IMR-90 (cell line): ENCODE measurements at regions not wholly inside any gene's neighbourhood (a gene's known extent, or its start where the extent isn't known, plus 50 kb on each side); places are given as distances from the start of the nearest gene placed in this dataset.

Experiments
- ATAC-seq: fragments of 200-7000 bp; cut with Tn5 transposase; 2 replicates; pipeline ENCODE4 v1.9.1; 2020; ENCODE audit warnings: low read depth, mild to moderate bottlenecking, moderate library complexity
- BruUV-seq: library from RNA; stranded (reverse); fragments of 400-500 nt; replicated peaks from 2 replicates; lab custom pipeline; 2021; lab: Mats Ljungman, UMichigan
- CTCF ChIA-PET: fragments of 300-600 bp; formaldehyde crosslinking; extraction: SDS; loops from one replicate; lab custom pipeline; 2021; ENCODE audit warnings: antibody characterized with exemption; lab: Yijun Ruan, JAX
- POLR2A ChIA-PET: fragments of 300-600 bp; sonication (Branson Sonifier 250); formaldehyde crosslinking; loops from one replicate; lab custom pipeline; 2022; ENCODE audit warnings: antibody characterized with exemption; ENCODE audit not compliant: unreplicated experiment; lab: Charles Lee
- DNase-seq: peaks from one replicate; pipeline ENCODE4 v3.0.0; 2013
- H2AFZ ChIP-seq: replicated peaks from 2 replicates; pipeline ENCODE3; 2013; ENCODE audit warnings: low read length, mild to moderate bottlenecking; ENCODE audit not compliant: poor library complexity
- H2AK5ac ChIP-seq: 2 replicates; pipeline ENCODE4 v1.6.1; 2013; ENCODE audit warnings: low read depth, low read length, inconsistent platforms
- H2AK9ac ChIP-seq: replicated peaks from 2 replicates; pipeline ENCODE3; 2013; ENCODE audit warnings: mild to moderate bottlenecking, low read depth, low read length, moderate library complexity; ENCODE audit not compliant: poor library complexity
- H2BK120ac ChIP-seq: 2 replicates; pipeline ENCODE4 v1.6.1; 2013; ENCODE audit warnings: low read depth, low read length, inconsistent platforms
- H2BK15ac ChIP-seq: 3 replicates; pipeline ENCODE4 v1.6.1; 2013; ENCODE audit warnings: low read depth, low read length, inconsistent platforms
- H2BK20ac ChIP-seq: 2 replicates; pipeline ENCODE4 v1.6.1; 2013; ENCODE audit warnings: low read depth, mild to moderate bottlenecking, inconsistent platforms, low read length, moderate library complexity
- H2BK5ac ChIP-seq: 2 replicates; pipeline ENCODE4 v1.6.1; 2013; ENCODE audit warnings: mild to moderate bottlenecking, low read depth, low read length, inconsistent platforms; ENCODE audit not compliant: poor library complexity, severe bottlenecking
- H3K14ac ChIP-seq: replicated peaks from 2 replicates; pipeline ENCODE4 v1.6.1; 2013; ENCODE audit warnings: low read depth, low read length, inconsistent platforms
- H3K18ac ChIP-seq: 2 replicates; pipeline ENCODE4 v1.6.1; 2013; ENCODE audit warnings: low read depth, low read length, control low read depth
- H3K23ac ChIP-seq: 2 replicates; pipeline ENCODE4 v1.6.1; 2013; ENCODE audit warnings: low read depth, low read length, inconsistent platforms
- H3K27ac ChIP-seq: 2 replicates; pipeline ENCODE4 v1.5.1; 2013; ENCODE audit warnings: mild to moderate bottlenecking, control low read depth, low read length; ENCODE audit not compliant: insufficient read depth
- H3K27me3 ChIP-seq: 2 replicates; pipeline ENCODE4 v1.6.1; 2013; ENCODE audit warnings: low read length; ENCODE audit not compliant: control insufficient read depth, insufficient read depth
- H3K36me3 ChIP-seq: 2 replicates; pipeline ENCODE4 v1.6.1; 2013; ENCODE audit warnings: low read length, mixed read lengths; ENCODE audit not compliant: control insufficient read depth, insufficient read depth
- H3K4ac ChIP-seq: 2 replicates; pipeline ENCODE4 v1.6.1; 2013; ENCODE audit warnings: low read depth, low read length, inconsistent platforms
- H3K4me1 ChIP-seq: 2 replicates; pipeline ENCODE4 v1.6.1; 2013; ENCODE audit warnings: low read length, mixed read lengths; ENCODE audit not compliant: control insufficient read depth, insufficient read depth
- H3K4me2 ChIP-seq: 2 replicates; pipeline ENCODE4 v1.6.1; 2013; ENCODE audit warnings: low read depth, mild to moderate bottlenecking, control low read depth, low read length, moderate library complexity
- H3K4me3 ChIP-seq: 2 replicates; pipeline ENCODE4 v1.5.1; 2013; ENCODE audit warnings: low read depth, mild to moderate bottlenecking, control low read depth, low read length, moderate library complexity; ENCODE audit not compliant: insufficient read depth
- H3K56ac ChIP-seq: 2 replicates; pipeline ENCODE4 v1.6.1; 2013; ENCODE audit warnings: low read length, inconsistent platforms; ENCODE audit not compliant: insufficient read depth; ENCODE audit errors: extremely low read depth
- H3K79me1 ChIP-seq, 2 experiments: 2 replicates each; pipeline ENCODE4 v1.6.1; 2013; ENCODE audit warnings: low read length in 2 of 2, inconsistent platforms in 1 of 2, low read depth in 1 of 2
- H3K9ac ChIP-seq: 2 replicates; pipeline ENCODE4 v1.6.1; 2013; ENCODE audit warnings: low read depth, low read length, control low read depth
- H3K9me1 ChIP-seq: 2 replicates; pipeline ENCODE4 v1.6.1; 2013; ENCODE audit warnings: low read length, inconsistent platforms; ENCODE audit not compliant: insufficient read depth
- H3K9me3 ChIP-seq: 2 replicates; pipeline ENCODE4 v1.6.1; 2013; ENCODE audit warnings: low read length; ENCODE audit not compliant: control insufficient read depth, insufficient read depth
- H4K20me1 ChIP-seq: 2 replicates; pipeline ENCODE4 v1.6.1; 2013; ENCODE audit warnings: low read length, inconsistent platforms; ENCODE audit not compliant: insufficient read depth
- H4K5ac ChIP-seq: 2 replicates; pipeline ENCODE4 v1.6.1; 2013; ENCODE audit warnings: mild to moderate bottlenecking, low read depth, low read length, control low read depth
- H4K8ac ChIP-seq, 2 experiments: 2 replicates each; pipeline ENCODE4 v1.6.1; 2013; ENCODE audit warnings: low read depth in 2 of 2, low read length in 2 of 2, control low read depth in 1 of 2, inconsistent platforms in 1 of 2
- H4K91ac ChIP-seq: 2 replicates; pipeline ENCODE4 v1.6.1; 2013; ENCODE audit warnings: low read depth, low read length, inconsistent platforms; ENCODE audit not compliant: insufficient read depth
- BHLHE40 ChIP-seq: fragments of 150-350 bp; IDR thresholded peaks from 2 replicates; pipeline ENCODE4 v1.6.1; 2016; ENCODE audit warnings: mild to moderate bottlenecking, low read depth, low read length
- CEBPB ChIP-seq: IDR thresholded peaks from 2 replicates; pipeline ENCODE4 v1.6.1; 2012; ENCODE audit warnings: low read depth, low read length, improper control_type of control experiment
- CHD1 ChIP-seq: IDR thresholded peaks from 2 replicates; pipeline ENCODE4 v1.6.1; 2012; ENCODE audit warnings: low read depth, low read length, improper control_type of control experiment
- ELK1 ChIP-seq: fragments of 150-350 bp; IDR thresholded peaks from 2 replicates; pipeline ENCODE4 v1.6.1; 2016; ENCODE audit warnings: low read depth, mild to moderate bottlenecking, low read length, moderate library complexity, borderline replicate concordance
- FOS ChIP-seq: fragments of 150-350 bp; IDR thresholded peaks from 2 replicates; pipeline ENCODE4 v1.6.1; 2016; ENCODE audit warnings: low read depth, low read length
- MAFK ChIP-seq: IDR thresholded peaks from 2 replicates; pipeline ENCODE4 v1.6.1; 2012; ENCODE audit warnings: low read depth, low read length, improper control_type of control experiment
- MAZ ChIP-seq: IDR thresholded peaks from 2 replicates; pipeline ENCODE4 v1.6.1; 2012; ENCODE audit warnings: low read depth, mild to moderate bottlenecking, low read length, improper control_type of control experiment, moderate library complexity, borderline replicate concordance
- MXI1 ChIP-seq: IDR thresholded peaks from 2 replicates; pipeline ENCODE4 v1.6.1; 2012; ENCODE audit warnings: low read depth, mild to moderate bottlenecking, low read length, moderate library complexity, borderline replicate concordance
- NFE2L2 ChIP-seq: fragments of 150-350 bp; IDR thresholded peaks from 2 replicates; pipeline ENCODE4 v1.6.1; 2016; ENCODE audit warnings: low read depth, mild to moderate bottlenecking, low read length
- POLR2A ChIP-seq: IDR thresholded peaks from 2 replicates; pipeline ENCODE4 v1.6.1; 2012; ENCODE audit warnings: mild to moderate bottlenecking, low read depth, low read length
- RAD21 ChIP-seq: IDR thresholded peaks from 2 replicates; pipeline ENCODE4 v1.6.1; 2012; ENCODE audit warnings: low read length, improper control_type of control experiment
- RCOR1 ChIP-seq: IDR thresholded peaks from 2 replicates; pipeline ENCODE4 v1.6.1; 2012; ENCODE audit warnings: mild to moderate bottlenecking, low read length, improper control_type of control experiment; ENCODE audit not compliant: insufficient replicate concordance
- RFX5 ChIP-seq: IDR thresholded peaks from 2 replicates; pipeline ENCODE4 v1.8.0; 2012; ENCODE audit warnings: low read depth, mild to moderate bottlenecking, low read length, moderate library complexity
- SMC3 ChIP-seq: fragments of 150-350 bp; IDR thresholded peaks from 2 replicates; pipeline ENCODE4 v1.6.1; 2016; ENCODE audit warnings: low read depth, mild to moderate bottlenecking, antibody characterized with exemption, low read length, moderate library complexity
- USF2 ChIP-seq: fragments of 150-350 bp; IDR thresholded peaks from 2 replicates; pipeline ENCODE4 v1.6.1; 2017; ENCODE audit warnings: mild to moderate bottlenecking, antibody characterized with exemption, low read length, low read depth
- WGBS, 2 experiments: methylation state at CpG; one replicate each; pipeline versions ENCODE4 v1.1.5 to v1.1.7; 2013; ENCODE audit warnings: missing lambda C conversion rate in 2 of 2; ENCODE audit not compliant: insufficient read length in 1 of 2; ENCODE audit errors: extremely low coverage in 2 of 2; 5-methylcytosine and 5-hydroxymethylcytosine counted together
- dilution Hi-C: fragments of 300-500 bp; cut with HindIII; formaldehyde crosslinking; loops from one replicate; pipeline ENCODE4 v1.14.3; 2018; ENCODE audit warnings: low sequenced_read_pairs; ENCODE audit not compliant: unreplicated experiment
- in situ Hi-C: fragments of 300-500 bp; cut with MboI; formaldehyde crosslinking; loops from 3 replicates; pipeline ENCODE4 v1.14.3; 2019; ENCODE audit warnings: low sequenced_read_pairs, inconsistent platforms, mixed read lengths
- intact Hi-C: fragments of 100-400 bp; cut with micrococcal nuclease; formaldehyde crosslinking; loops from 2 replicates; pipeline ENCODE4 v1.10.0; 2022
- TF ChIP-seq, protein P1 (sequence below): conservative IDR thresholded peaks from 2 replicates; pipeline ENCODE4 v1.5.1; 2012; ENCODE audit warnings: mild to moderate bottlenecking, low read depth, low read length, improper control_type of control experiment

DNA sequence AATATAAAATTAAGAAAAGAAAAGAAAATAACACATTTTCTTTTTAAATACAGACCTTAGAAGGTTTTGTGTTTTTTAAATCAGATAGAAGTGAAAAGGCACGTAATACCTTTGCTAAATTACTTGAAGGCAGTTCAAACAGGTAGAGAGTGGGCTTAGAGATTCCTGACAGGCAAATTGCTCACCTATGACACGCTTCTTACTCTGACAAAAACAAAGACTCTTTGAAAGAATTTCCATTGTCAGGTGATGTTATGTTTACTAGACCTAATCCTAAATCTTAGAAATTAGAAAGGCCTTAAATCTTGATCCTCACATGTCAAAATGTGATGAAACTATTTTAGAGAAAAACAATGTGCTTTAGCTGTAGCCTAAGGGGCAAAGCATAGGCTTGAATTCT lies 522.9 kb downstream of the SOX11 start:
- Histone ChIP-seq H2BK20ac (no peak overlapping the region), H3K36me3 (no peaks in the 10 kb centered on the region), H2BK120ac (no peak overlapping the region), H3K4me2 (no peak overlapping the region), H3K9ac (no peak overlapping the region), H3K9me1 (no peaks in the 10 kb centered on the region), H3K27me3 (no peaks in the 10 kb centered on the region), H4K91ac (no peak overlapping the region), H3K4me3 (no peak overlapping the region), H4K8ac (no peak overlapping the region), H3K9me3 (no peaks in the 10 kb centered on the region), H2AK9ac (no peak overlapping the region), H2AK5ac (no peak overlapping the region), H3K14ac (no peak overlapping the region), H3K79me1 (no peaks in the 10 kb centered on the region), H3K56ac (no peak overlapping the region), H3K4me1 (no peaks in the 10 kb centered on the region), H2BK15ac (no peak overlapping the region), H2BK5ac (no peak overlapping the region), H2AFZ (no peak overlapping the region), H4K20me1 (no peaks in the 10 kb centered on the region), H3K27ac (no peak overlapping the region), H3K4ac (no peak overlapping the region), H4K5ac (no peak overlapping the region), H3K18ac (no peak overlapping the region), H3K23ac (no peak overlapping the region)
- DNase-seq: no peak
- in situ Hi-C loops: no loop called here
- no TSS peak for BruUV-seq
- no CpG with 5 or more reads among the region's 2 CpGs for WGBS, 2 experiments
- intact Hi-C loops: no loop called here
- no peak for ATAC-seq
- dilution Hi-C loops: no loop called here
- TF ChIP-seq USF2: no peak
- no peak for TF ChIP-seq RFX5
- TF ChIP-seq BHLHE40: no peak
- TF ChIP-seq CHD1: no peak
- no peak for TF ChIP-seq POLR2A
- TF ChIP-seq RAD21: no peak
- TF ChIP-seq ELK1: no peak
- TF ChIP-seq SMC3: no peak
- TF ChIP-seq CEBPB: no peak
- TF ChIP-seq MXI1: no peak
- no peak for TF ChIP-seq NFE2L2
- TF ChIP-seq MAFK: no peak
- TF ChIP-seq MAZ: no peak
- no peak for TF ChIP-seq RCOR1
- TF ChIP-seq, protein P1, sequence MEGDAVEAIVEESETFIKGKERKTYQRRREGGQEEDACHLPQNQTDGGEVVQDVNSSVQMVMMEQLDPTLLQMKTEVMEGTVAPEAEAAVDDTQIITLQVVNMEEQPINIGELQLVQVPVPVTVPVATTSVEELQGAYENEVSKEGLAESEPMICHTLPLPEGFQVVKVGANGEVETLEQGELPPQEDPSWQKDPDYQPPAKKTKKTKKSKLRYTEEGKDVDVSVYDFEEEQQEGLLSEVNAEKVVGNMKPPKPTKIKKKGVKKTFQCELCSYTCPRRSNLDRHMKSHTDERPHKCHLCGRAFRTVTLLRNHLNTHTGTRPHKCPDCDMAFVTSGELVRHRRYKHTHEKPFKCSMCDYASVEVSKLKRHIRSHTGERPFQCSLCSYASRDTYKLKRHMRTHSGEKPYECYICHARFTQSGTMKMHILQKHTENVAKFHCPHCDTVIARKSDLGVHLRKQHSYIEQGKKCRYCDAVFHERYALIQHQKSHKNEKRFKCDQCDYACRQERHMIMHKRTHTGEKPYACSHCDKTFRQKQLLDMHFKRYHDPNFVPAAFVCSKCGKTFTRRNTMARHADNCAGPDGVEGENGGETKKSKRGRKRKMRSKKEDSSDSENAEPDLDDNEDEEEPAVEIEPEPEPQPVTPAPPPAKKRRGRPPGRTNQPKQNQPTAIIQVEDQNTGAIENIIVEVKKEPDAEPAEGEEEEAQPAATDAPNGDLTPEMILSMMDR: no peak
- no peak for TF ChIP-seq FOS
- CTCF ChIA-PET: no interaction called here
- POLR2A ChIA-PET: no interaction called here
